GM12878 (cell line): ENCODE measurements at regions not wholly inside any gene's neighbourhood (a gene's known extent, or its start where the extent isn't known, plus 50 kb on each side); places are given as distances from the start of the nearest gene placed in this dataset.

Experiments
- ATAC-seq: fragments of 200-7000 bp; cut with Tn5 transposase; 3 replicates; pipeline ENCODE4 v1.9.1; 2020; ENCODE audit warnings: mild to moderate bottlenecking, moderate library complexity
- BruUV-seq: library from RNA; stranded (reverse); fragments of 400-500 nt; replicated peaks from 2 replicates; lab custom pipeline; 2021; lab: Mats Ljungman, UMichigan
- CTCF ChIA-PET: fragments of 300-600 bp; sonication (Branson Sonifier 250); formaldehyde crosslinking; extraction: SDS; loops from one replicate; lab custom pipeline; 2021; ENCODE audit warnings: inconsistent platforms; lab: Yijun Ruan, JAX
- POLR2A ChIA-PET: fragments of 350-600 bp; formaldehyde crosslinking; extraction: SDS; loops from one replicate; lab custom pipeline; 2021; ENCODE audit warnings: inconsistent platforms; lab: Charles Lee
- RAD21 ChIA-PET: fragments of 300-600 bp; sonication (Branson Sonifier 250); formaldehyde crosslinking; loops from one replicate; lab custom pipeline; 2023; ENCODE audit warnings: antibody characterized with exemption; ENCODE audit not compliant: unreplicated experiment; lab: Charles Lee
- SMC1A ChIA-PET: fragments of 300-600 bp; sonication (Branson Sonifier 250); formaldehyde crosslinking; loops from one replicate; lab custom pipeline; 2023; ENCODE audit not compliant: unreplicated experiment, uncharacterized antibody; lab: Charles Lee
- DNase-seq: peaks from one replicate; pipeline ENCODE4 v3.0.0-alpha.2; 2011; ENCODE audit warnings: low read depth, low spot score
- FAIRE-seq: peaks from 3 replicates; lab custom pipeline; 2011; peaks lifted over from hg19 to GRCh38; lab: Jason Lieb, UNC
- H2AFZ ChIP-seq: 2 replicates; pipeline ENCODE4 v1.6.0; 2011; ENCODE audit warnings: low read depth, low read length, control low read depth; ENCODE audit not compliant: control insufficient read depth
- H3K27ac ChIP-seq: 2 replicates; pipeline ENCODE4 v1.5.1; 2011; ENCODE audit warnings: control low read depth; ENCODE audit not compliant: control insufficient read depth, insufficient read depth
- H3K27me3 ChIP-seq, 2 experiments: replicated peaks in 1 of 2; 2 replicates each; pipeline versions ENCODE4 v1.6.0 to v1.6.1; 2011; ENCODE audit warnings: low read length in 1 of 2; ENCODE audit not compliant: control insufficient read depth in 2 of 2, insufficient read depth in 2 of 2
- H3K36me3 ChIP-seq, 2 experiments: 2 replicates each; pipeline ENCODE4 v1.5.1; 2011; ENCODE audit warnings: low read length in 1 of 2; ENCODE audit not compliant: control insufficient read depth in 2 of 2, insufficient read depth in 2 of 2
- H3K4me1 ChIP-seq: 2 replicates; pipeline ENCODE4 v1.6.1; 2011; ENCODE audit warnings: mild to moderate bottlenecking, low read length, moderate library complexity, mixed read lengths; ENCODE audit not compliant: control insufficient read depth, insufficient read depth
- H3K4me2 ChIP-seq: 2 replicates; pipeline ENCODE4 v1.6.0; 2011; ENCODE audit warnings: control low read depth; ENCODE audit not compliant: control insufficient read depth, insufficient read depth
- H3K4me3 ChIP-seq: fragments of 200-600 bp; sonication (generic); 2 replicates; pipeline ENCODE4 v1.5.1; 2016
- H3K79me2 ChIP-seq: 2 replicates; pipeline ENCODE4 v1.6.0; 2011; ENCODE audit warnings: low read length; ENCODE audit not compliant: control insufficient read depth, insufficient read depth
- H3K9ac ChIP-seq: 2 replicates; pipeline ENCODE4 v1.8.0; 2011; ENCODE audit warnings: low read length, control low read depth, mixed read lengths; ENCODE audit not compliant: control insufficient read depth, insufficient read depth
- H3K9me3 ChIP-seq: replicated peaks from 3 replicates; pipeline ENCODE4 v1.5.1; 2011; ENCODE audit warnings: mild to moderate bottlenecking, low read length; ENCODE audit not compliant: control insufficient read depth, insufficient read depth
- H4K20me1 ChIP-seq: 2 replicates; pipeline ENCODE4 v1.6.0; 2011; ENCODE audit not compliant: control insufficient read depth, insufficient read depth
- MYC ChIP-seq: IDR thresholded peaks from 2 replicates; pipeline ENCODE4 v1.6.1; 2011; ENCODE audit warnings: mild to moderate bottlenecking, low read length, moderate library complexity, inconsistent platforms; ENCODE audit not compliant: insufficient read depth, insufficient replicate concordance, insufficient read length, severe bottlenecking
- PBX3 ChIP-seq: IDR thresholded peaks from 2 replicates; pipeline ENCODE4 v1.6.1; 2011; ENCODE audit warnings: mild to moderate bottlenecking, low read depth, low read length, moderate library complexity; ENCODE audit not compliant: insufficient replicate concordance
- PKNOX1 ChIP-seq: fragments of 450-650 bp; IDR thresholded peaks from 2 replicates; pipeline ENCODE4 v1.6.1; 2016; ENCODE audit warnings: mild to moderate bottlenecking
- SMAD1 ChIP-seq: fragments of 450-650 bp; IDR thresholded peaks from 2 replicates; pipeline ENCODE4 v1.6.1; 2018; ENCODE audit warnings: mild to moderate bottlenecking, low read depth; ENCODE audit not compliant: partially characterized antibody
- WGBS: methylation state at CpG from one replicate; pipeline ENCODE4 v1.1.6; 2016; ENCODE audit warnings: low lambda C conversion rate; ENCODE audit not compliant: insufficient replicate concordance, insufficient coverage; ENCODE audit errors: missing lambda C conversion rate; 5-methylcytosine and 5-hydroxymethylcytosine counted together
- in situ Hi-C: fragments of 300-500 bp; cut with MboI; formaldehyde crosslinking; loops from 9 replicates; pipeline ENCODE4 v1.14.3; 2018; ENCODE audit warnings: mixed read lengths
- intact Hi-C: fragments of 100-400 bp; cut with micrococcal nuclease; formaldehyde crosslinking; loops from one replicate; pipeline ENCODE4 v1.14.2; 2022; ENCODE audit not compliant: unreplicated experiment

GRCh38 chr7:106794276-106795083 is 70.6 kb upstream of the PIK3CG start:
- Histone ChIP-seq H3K79me2 (no peaks in the 10 kb centered on the region), H3K27me3 (no peaks in the 10 kb centered on the region; a peak in 1 of 4 replicates), H3K4me3 (no peak overlapping the region), H3K27ac (no peak overlapping the region), H3K9ac (no peak overlapping the region), H3K4me1 (peaks cover 11% of the 10 kb centered on the region), H3K9me3 (no peaks in the 10 kb centered on the region), H2AFZ (no peak overlapping the region), H3K4me2 (no peak overlapping the region), H3K36me3 (no peaks in the 10 kb centered on the region), H4K20me1 (no peaks in the 10 kb centered on the region)
- CTCF ChIA-PET = interaction anchor here (0.6 to 7.1 kb wide), 10 partner anchors 17 to 374 kb away, joined by 3 to 203 read pairs (median 6); partner anchors contain the start of gene HBP1
- no TSS peak for BruUV-seq
- WGBS = 63% methylated on average over 6 of the region's 6 CpGs
- SMC1A ChIA-PET = interaction anchor here (0.7 to 6.8 kb wide), 4 partner anchors 8 to 355 kb away, joined by 3 to 142 read pairs (median 4); no protein-coding TSS in a partner anchor
- FAIRE-seq (no peak), ATAC-seq (no peak), DNase-seq (no peak)
- RAD21 ChIA-PET = interaction anchor here (0.6 to 1.9 kb wide), 6 partner anchors 207 to 375 kb away, joined by 3 to 8 read pairs (median 5); partner anchors contain the start of gene HBP1
- in situ Hi-C loops (loop anchor here (5.0 to 10.0 kb wide), 3 partner anchors 353 to 1080 kb away; no protein-coding TSS in a partner anchor), intact Hi-C loops (loop anchor here (5.0 kb wide), 2 partner anchors 73 to 1083 kb away; partner anchors contain the start of gene PIK3CG)
- TF ChIP-seq MYC (no peak), SMAD1 (no peak), PKNOX1 (peak; percentile 67), PBX3 (peak; percentile 48)
- POLR2A ChIA-PET = no interaction called here
